ENCODE measurements at regions not wholly inside any gene's neighbourhood (a gene's known extent, or its start where the extent isn't known, plus 50 kb on each side); places are given as distances from the start of the nearest gene placed in this dataset.

- no peak for TF ChIP-seq CTCF (IDR thresholded peaks at IDR 0.05; ENCODE audit: low read depth, low read length, missing control alignments)
- H3K4me3 ChIP-seq (ENCODE audit: low read depth, low read length): no peak overlapping the region
- no peak for DNase-seq (ENCODE audit: low read depth)
Measured at GRCh38 chr6:4287372-4287771, 152.0 kb upstream of the ECI2 start.

GRCh38 chr6:4282926-4283325 is 147.6 kb upstream of the ECI2 start:
- H3K4me3 ChIP-seq (ENCODE audit: low read depth, low read length): no peak overlapping the region
- TF ChIP-seq CTCF (IDR thresholded peaks at IDR 0.05; ENCODE audit: low read depth, low read length, missing control alignments): no peak
- no peak for DNase-seq (ENCODE audit: low read depth)

- peak overlapping the region; percentile 37 for H3K4me3 ChIP-seq (ENCODE audit: low read depth, low read length)
- peak; percentile 55 for TF ChIP-seq CTCF (IDR thresholded peaks at IDR 0.05; ENCODE audit: low read depth, low read length, missing control alignments)
- DNase-seq (ENCODE audit: low read depth): peak; percentile 61
Measured at GRCh38 chr6:4281341-4282293, 146.2 kb upstream of the ECI2 start.

- no peak overlapping the region for H3K4me3 ChIP-seq (ENCODE audit: low read depth, low read length)
- DNase-seq (ENCODE audit: low read depth): no peak
- no peak for TF ChIP-seq CTCF (IDR thresholded peaks at IDR 0.05; ENCODE audit: low read depth, low read length, missing control alignments)
Measured at GRCh38 chr6:4280707-4281106, 145.3 kb upstream of the ECI2 start.

GRCh38 chr6:4280031-4280430 is 144.7 kb upstream of the ECI2 start:
- TF ChIP-seq CTCF (IDR thresholded peaks at IDR 0.05; ENCODE audit: low read depth, low read length, missing control alignments): no peak
- no peak overlapping the region for H3K4me3 ChIP-seq (ENCODE audit: low read depth, low read length)
- no peak for DNase-seq (ENCODE audit: low read depth)

- no peak for TF ChIP-seq CTCF (IDR thresholded peaks at IDR 0.05; ENCODE audit: low read depth, low read length, missing control alignments)
- H3K4me3 ChIP-seq (ENCODE audit: low read depth, low read length): no peak overlapping the region
- no peak for DNase-seq (ENCODE audit: low read depth)
Measured at GRCh38 chr6:4274382-4275082, 139.2 kb upstream of the ECI2 start.
